H9 (cell line): ENCODE measurements at regions not wholly inside any gene's neighbourhood (a gene's known extent, or its start where the extent isn't known, plus 50 kb on each side); places are given as distances from the start of the nearest gene placed in this dataset.

Experiments
- DNase-seq: peaks from one replicate; pipeline ENCODE4 v3.0.0-alpha.2; 2017
- H2AFZ ChIP-seq: one replicate; pipeline ENCODE4 v1.6.1; 2013; ENCODE audit warnings: mild to moderate bottlenecking, low read length, control low read depth, moderate library complexity
- H2AK5ac ChIP-seq: 2 replicates; pipeline ENCODE4 v1.6.1; 2013; ENCODE audit warnings: low read length, control low read depth, mixed read lengths; ENCODE audit not compliant: insufficient read length
- H2BK120ac ChIP-seq: one replicate; pipeline ENCODE4 v1.6.1; 2013; ENCODE audit warnings: low read depth, mild to moderate bottlenecking, low read length, control low read depth, inconsistent platforms; ENCODE audit not compliant: poor library complexity, severe bottlenecking
- H2BK12ac ChIP-seq: 2 replicates; pipeline ENCODE4 v1.6.1; 2013; ENCODE audit warnings: low read length, control low read depth, mixed read lengths, low read depth; ENCODE audit not compliant: insufficient read length
- H2BK15ac ChIP-seq: 2 replicates; pipeline ENCODE4 v1.6.1; 2013; ENCODE audit warnings: low read depth, low read length, control low read depth
- H2BK20ac ChIP-seq: one replicate; pipeline ENCODE4 v1.6.1; 2013; ENCODE audit warnings: low read depth, mild to moderate bottlenecking, low read length, control low read depth, inconsistent platforms; ENCODE audit not compliant: poor library complexity, severe bottlenecking
- H2BK5ac ChIP-seq: 2 replicates; pipeline ENCODE4 v1.6.1; 2013; ENCODE audit warnings: low read length, control low read depth, mixed read lengths; ENCODE audit not compliant: insufficient read length
- H3K14ac ChIP-seq: 2 replicates; pipeline ENCODE4 v1.6.1; 2013; ENCODE audit warnings: low read length, control low read depth; ENCODE audit not compliant: insufficient read depth
- H3K18ac ChIP-seq: 2 replicates; pipeline ENCODE4 v1.6.1; 2013; ENCODE audit warnings: low read depth, mild to moderate bottlenecking, mixed read lengths, low read length, control low read depth; ENCODE audit not compliant: insufficient read length
- H3K23ac ChIP-seq: 2 replicates; pipeline ENCODE4 v1.6.1; 2013; ENCODE audit warnings: low read length, control low read depth, mixed read lengths, low read depth; ENCODE audit not compliant: insufficient read length
- H3K23me2 ChIP-seq: 2 replicates; pipeline ENCODE4 v1.6.1; 2013; ENCODE audit warnings: low read depth, mild to moderate bottlenecking, mixed read lengths, low read length, control low read depth; ENCODE audit not compliant: insufficient read length, poor library complexity, severe bottlenecking
- H3K27ac ChIP-seq: 2 replicates; pipeline ENCODE4 v1.5.1; 2013; ENCODE audit warnings: low read length, control low read depth, mixed read lengths, low read depth; ENCODE audit not compliant: insufficient read length
- H3K27me3 ChIP-seq: 2 replicates; pipeline ENCODE4 v1.6.1; 2013; ENCODE audit warnings: low read length, control low read depth, inconsistent platforms; ENCODE audit not compliant: insufficient read depth
- H3K4ac ChIP-seq: 2 replicates; pipeline ENCODE4 v1.6.1; 2013; ENCODE audit warnings: low read depth, mild to moderate bottlenecking, control low read depth, inconsistent platforms, low read length, moderate library complexity
- H3K4me1 ChIP-seq: 2 replicates; pipeline ENCODE4 v1.6.1; 2013; ENCODE audit warnings: low read length, control low read depth, inconsistent platforms; ENCODE audit not compliant: insufficient read depth
- H3K4me2 ChIP-seq: 2 replicates; pipeline ENCODE4 v1.6.1; 2013; ENCODE audit warnings: low read length, control low read depth, mixed read lengths; ENCODE audit not compliant: insufficient read length, insufficient read depth
- H3K56ac ChIP-seq: 2 replicates; pipeline ENCODE4 v1.6.1; 2013; ENCODE audit warnings: low read depth, mild to moderate bottlenecking, mixed read lengths, low read length, control low read depth; ENCODE audit not compliant: insufficient read length
- H3K79me1 ChIP-seq: 2 replicates; pipeline ENCODE4 v1.6.1; 2013; ENCODE audit warnings: low read depth, mild to moderate bottlenecking, moderate library complexity, low read length, control low read depth, inconsistent platforms; ENCODE audit not compliant: insufficient read depth, poor library complexity, severe bottlenecking
- H3K79me2 ChIP-seq: 2 replicates; pipeline ENCODE4 v1.6.1; 2013; ENCODE audit warnings: low read length, control low read depth, inconsistent platforms; ENCODE audit not compliant: insufficient read depth
- H3K9ac ChIP-seq: 2 replicates; pipeline ENCODE4 v1.6.1; 2013; ENCODE audit warnings: low read length, control low read depth, mixed read lengths; ENCODE audit not compliant: insufficient read length; ENCODE audit errors: extremely low read depth
- H3K9me3 ChIP-seq: one replicate; pipeline ENCODE4 v1.6.1; 2013; ENCODE audit warnings: low read depth, low read length, inconsistent platforms; ENCODE audit not compliant: control insufficient read depth
- H3T11ph ChIP-seq: one replicate; pipeline ENCODE4 v1.6.1; 2013; ENCODE audit warnings: mild to moderate bottlenecking, low read length, control low read depth, inconsistent platforms
- H4K20me1 ChIP-seq: one replicate; pipeline ENCODE4 v1.6.1; 2013; ENCODE audit not compliant: control insufficient read depth, insufficient read length, insufficient read depth
- H4K5ac ChIP-seq: 2 replicates; pipeline ENCODE4 v1.6.1; 2013; ENCODE audit warnings: low read depth, mild to moderate bottlenecking, mixed read lengths, low read length, control low read depth; ENCODE audit not compliant: insufficient read length
- H4K8ac ChIP-seq: replicated peaks from 2 replicates; pipeline ENCODE4 v1.6.1; 2013; ENCODE audit warnings: low read length, control low read depth, mixed read lengths, low read depth; ENCODE audit not compliant: insufficient read length
- H4K91ac ChIP-seq: 2 replicates; pipeline ENCODE4 v1.6.1; 2013; ENCODE audit warnings: low read depth, mild to moderate bottlenecking, moderate library complexity, mixed read lengths, low read length, control low read depth; ENCODE audit not compliant: insufficient read length
- H3K27ac Mint-ChIP-seq, 3 experiments: 2 replicates in 2 of 3; 3 replicates in 1 of 3; pipeline ENCODE4 v1.8.0; 2020 to 2021; ENCODE audit warnings: mixed read lengths in 3 of 3, mild to moderate bottlenecking in 1 of 3, moderate library complexity in 1 of 3
- H3K27me3 Mint-ChIP-seq: 2 replicates; pipeline ENCODE4 v1.8.0; 2021; ENCODE audit warnings: low read depth, mild to moderate bottlenecking, moderate library complexity, mixed read lengths
- H3K36me3 Mint-ChIP-seq, 3 experiments: 2 replicates in 2 of 3; 3 replicates in 1 of 3; pipeline ENCODE4 v1.8.0; 2020 to 2021; ENCODE audit warnings: low read depth in 3 of 3, mixed read lengths in 3 of 3; ENCODE audit not compliant: insufficient read depth in 1 of 3
- H3K4me1 Mint-ChIP-seq, 2 experiments: 2 replicates each; pipeline ENCODE4 v1.8.0; 2020; ENCODE audit warnings: mixed read lengths in 2 of 2
- H3K4me3 Mint-ChIP-seq, 2 experiments: 2 replicates in 1 of 2; 3 replicates in 1 of 2; pipeline ENCODE4 v1.8.0; 2020 to 2021; ENCODE audit warnings: mild to moderate bottlenecking in 2 of 2, mixed read lengths in 2 of 2, moderate library complexity in 1 of 2
- H3K9me3 Mint-ChIP-seq, 2 experiments: 2 replicates in 1 of 2; 3 replicates in 1 of 2; pipeline ENCODE4 v1.8.0; 2020; ENCODE audit warnings: mild to moderate bottlenecking in 2 of 2, mixed read lengths in 2 of 2, moderate library complexity in 1 of 2
- CTCF ChIP-seq: fragments of 200-600 bp; sonication (generic); conservative IDR thresholded peaks from 3 replicates; pipeline ENCODE4 v1.8.0; 2021; ENCODE audit warnings: antibody characterized with exemption, mild to moderate bottlenecking
- WGBS: extraction: QIAGEN DNeasy Blood & Tissue Kit; methylation state at CpG from one replicate; pipeline ENCODE4 v1.1.7; 2013; ENCODE audit warnings: missing lambda C conversion rate, low lambda C conversion rate, mixed read lengths; ENCODE audit not compliant: insufficient read length; ENCODE audit errors: extremely low coverage; 5-methylcytosine and 5-hydroxymethylcytosine counted together

GRCh38 chr1:30507401-30508174 lies 215.8 kb downstream of the MATN1 start:
- Mint-ChIP-seq H3K4me3 (no peak overlapping the region), H3K36me3 (no peaks in the 10 kb centered on the region), H3K4me1 (peaks cover 19 to 26% of the 10 kb centered on the region in 2 experiments), H3K27me3 (peaks cover 1% of the 10 kb centered on the region; the same call in 1 of the 2 replicates), H3K27ac (no peak overlapping the region; a peak in 1 of 7 replicates), H3K9me3 (no peaks in the 10 kb centered on the region)
- no peak overlapping the region for H4K8ac ChIP-seq
- H2BK12ac ChIP-seq, result no peak overlapping the region
- no peak overlapping the region for H3K14ac ChIP-seq
- no peak overlapping the region for H2BK15ac ChIP-seq
- no peaks in the 10 kb centered on the region for H4K20me1 ChIP-seq
- WGBS, result no CpG with 5 or more reads among the region's 11 CpGs
- no peaks in the 10 kb centered on the region for H3K79me1 ChIP-seq
- H4K5ac ChIP-seq, result no peak overlapping the region
- H3K79me2 ChIP-seq, result no peaks in the 10 kb centered on the region
- no peak overlapping the region for H2BK120ac ChIP-seq
- TF ChIP-seq CTCF, result no peak
- H3T11ph ChIP-seq, result no peak overlapping the region
- no peak overlapping the region for H3K23ac ChIP-seq
- no peak overlapping the region for H4K91ac ChIP-seq
- H3K56ac ChIP-seq, result no peak overlapping the region
- no peaks in the 10 kb centered on the region for H3K23me2 ChIP-seq
- H3K27me3 ChIP-seq, result no peaks in the 10 kb centered on the region
- H2AFZ ChIP-seq, result no peak overlapping the region
- no peaks in the 10 kb centered on the region for H3K9me3 ChIP-seq
- no peak overlapping the region for H2BK20ac ChIP-seq
- H3K18ac ChIP-seq, result no peak overlapping the region
- no peak overlapping the region for H3K4me2 ChIP-seq
- no peak overlapping the region for H3K27ac ChIP-seq
- H3K9ac ChIP-seq, result no peak overlapping the region
- no peak for DNase-seq
- no peaks in the 10 kb centered on the region for H3K4me1 ChIP-seq
- H2BK5ac ChIP-seq, result no peak overlapping the region
- H3K4ac ChIP-seq, result no peak overlapping the region
- H2AK5ac ChIP-seq, result no peak overlapping the region
